Ammon's horn (tissue), 1 donor: ENCODE measurements at regions not wholly inside any gene's neighbourhood (a gene's known extent, or its start where the extent isn't known, plus 50 kb on each side); places are given as distances from the start of the nearest gene placed in this dataset.

Experiments used
- DNase-seq: peaks from one replicate; pipeline ENCODE4 v3.0.0-alpha.2; 2016; ENCODE audit warnings: low spot score

- DNase-seq = no peak
These were observed 78.9 kb downstream of the FAM217A start for GRCh38 chr6:3999800-4000661.

DNA sequence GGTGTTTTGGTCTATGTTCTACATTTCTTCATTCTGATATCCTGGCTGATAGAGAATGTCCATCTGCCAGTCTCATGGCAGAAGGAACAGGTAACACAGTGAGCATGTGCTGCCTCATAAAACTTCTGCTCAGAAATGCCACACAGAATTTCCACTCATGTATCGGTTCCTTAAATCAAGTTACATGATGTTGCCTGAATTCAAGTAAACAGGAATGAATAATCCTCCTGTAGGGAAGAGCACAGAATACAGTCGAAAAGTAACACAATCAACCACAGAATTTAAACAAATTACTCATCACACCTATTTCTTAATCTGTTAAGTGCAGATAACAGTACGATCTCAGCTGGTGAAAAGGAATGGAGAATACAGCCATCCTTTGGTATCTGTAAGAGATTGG lies 74.7 kb downstream of the FAM217A start:
- no peak for DNase-seq

DNA sequence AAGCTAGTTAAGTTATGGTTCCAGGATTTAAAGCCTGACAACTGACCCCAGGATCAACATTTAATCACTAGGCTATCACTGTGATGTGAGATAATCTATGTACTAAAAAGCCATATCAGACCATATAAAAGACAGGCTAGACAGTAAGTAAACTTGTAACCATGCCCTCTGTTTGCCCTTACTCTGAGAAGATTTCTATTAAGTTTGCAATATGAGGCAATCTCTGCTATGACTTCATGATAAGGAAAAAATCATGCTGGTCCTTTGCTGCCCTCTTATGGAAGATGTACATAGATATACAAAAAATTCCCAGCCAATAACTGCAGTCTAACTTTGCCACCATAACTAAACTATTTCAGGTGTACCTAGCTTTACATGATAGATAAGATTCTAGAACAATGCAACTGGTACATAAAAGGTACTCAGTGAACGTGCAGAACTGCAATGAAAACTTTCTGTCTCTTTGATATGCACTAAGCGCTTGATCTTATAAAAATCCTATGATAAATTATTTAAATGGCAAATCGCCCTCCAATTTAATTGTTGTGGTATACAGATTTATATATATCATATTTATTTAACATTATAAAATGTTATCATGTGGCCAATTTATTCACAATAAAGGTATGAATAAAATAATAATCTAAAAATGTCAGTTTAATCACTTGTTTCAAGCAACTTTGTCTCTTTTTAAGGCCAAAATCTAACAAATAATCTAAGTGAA lies 70.5 kb downstream of the FAM217A start:
- DNase-seq = peak; percentile 61

DNA sequence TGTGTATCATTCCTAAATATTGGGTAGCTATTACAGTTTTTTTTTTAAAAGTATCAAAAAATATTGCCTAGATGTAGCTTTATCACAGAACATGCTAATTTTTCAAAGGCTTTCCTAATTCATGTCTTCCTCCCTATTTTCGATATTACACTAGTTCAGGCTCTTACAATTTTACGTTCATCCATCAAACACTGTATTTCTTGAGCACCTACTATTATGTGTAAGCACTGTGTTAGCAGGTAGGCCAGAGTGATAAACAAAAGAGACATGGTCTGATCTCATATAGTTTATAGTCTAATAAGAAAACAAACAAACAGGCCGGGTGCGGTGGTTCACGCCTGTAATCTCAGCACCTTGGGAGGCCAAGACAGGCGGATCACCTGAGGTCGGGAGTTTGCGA lies 69.5 kb downstream of the FAM217A start:
- no peak for DNase-seq

DNA sequence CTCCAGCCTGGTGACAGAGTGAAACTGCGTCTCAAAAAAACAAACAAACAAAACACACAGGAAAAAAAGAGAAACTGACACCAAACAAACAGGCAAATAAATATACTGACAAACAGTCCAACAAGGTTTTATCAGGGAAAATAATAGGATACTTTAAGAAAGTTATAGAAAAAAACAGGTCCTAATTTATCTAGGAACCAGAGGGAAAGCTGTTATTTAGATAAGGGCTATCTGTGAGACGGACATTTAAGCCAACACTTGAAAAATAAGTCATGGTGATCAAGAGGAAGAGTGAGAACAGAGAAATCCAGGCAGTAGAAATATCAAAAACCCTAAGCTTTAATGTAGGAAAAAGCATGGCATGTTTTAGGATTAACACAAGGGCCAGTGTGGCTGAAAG lies 68.9 kb downstream of the FAM217A start:
- DNase-seq = no peak

- no peak for DNase-seq
These were observed 68.2 kb downstream of the FAM217A start for GRCh38 chr6:4010689-4011090.

- no peak for DNase-seq
These were observed 66.1 kb downstream of the FAM217A start for GRCh38 chr6:4012826-4013225.

- DNase-seq = no peak
These were observed 61.7 kb downstream of the FAM217A start for GRCh38 chr6:4017058-4017739.

DNA sequence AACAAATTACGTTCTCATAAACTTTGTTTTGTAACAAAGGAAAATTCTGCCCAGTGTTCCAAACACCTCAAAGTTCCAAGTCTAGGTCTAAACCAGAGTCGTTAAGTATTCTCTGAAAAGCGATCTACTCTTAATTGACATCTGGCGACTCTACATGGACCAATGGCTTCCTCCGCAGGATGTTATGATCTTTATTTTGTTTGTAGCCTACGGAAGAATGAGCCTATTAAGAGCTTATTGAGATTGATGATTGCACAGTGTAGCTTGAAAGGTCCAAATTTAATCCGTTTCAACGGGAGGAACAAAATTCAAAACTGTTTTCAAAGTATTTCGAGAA lies 61.1 kb downstream of the FAM217A start:
- no peak for DNase-seq

DNA sequence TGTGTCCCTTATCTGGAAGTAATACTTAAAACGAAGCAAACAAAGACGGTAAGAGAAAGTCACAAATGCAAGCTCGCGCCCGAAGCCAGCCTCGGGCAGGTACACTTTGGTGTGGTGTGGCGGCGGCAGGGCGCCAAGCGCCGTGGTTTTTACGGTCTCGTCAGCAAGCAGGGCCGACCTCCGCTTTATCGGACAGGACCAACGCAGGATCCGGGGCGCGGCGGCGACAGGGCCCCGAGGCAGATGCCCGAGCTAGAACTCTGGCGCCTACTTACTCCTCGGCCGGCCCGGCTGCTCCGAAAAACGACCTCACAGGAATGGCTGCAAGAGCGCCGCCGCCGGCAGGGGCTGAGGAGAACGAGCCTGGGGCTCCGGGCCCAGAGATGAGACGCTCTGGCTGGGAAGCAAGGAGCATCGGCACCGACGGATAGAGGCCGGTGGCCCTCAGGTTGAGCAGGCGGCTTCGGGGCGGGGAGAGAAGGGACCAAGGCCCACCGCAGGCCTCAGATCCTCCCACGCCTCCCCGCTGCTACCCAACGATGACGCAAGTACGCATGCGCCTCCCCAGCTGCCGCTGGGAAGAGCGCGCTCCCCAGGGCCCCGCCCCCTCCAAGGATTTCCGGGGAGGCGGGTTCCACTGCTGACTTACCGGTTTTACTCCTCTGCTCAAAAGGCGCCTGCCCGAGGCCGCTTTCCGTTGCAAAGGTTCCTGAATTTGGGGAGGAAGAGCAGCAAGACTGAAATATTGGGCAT lies 60.6 kb downstream of the FAM217A start:
- DNase-seq = peak; percentile 97
